HEK293T (cell line): ENCODE measurements at regions not wholly inside any gene's neighbourhood (a gene's known extent, or its start where the extent isn't known, plus 50 kb on each side); places are given as distances from the start of the nearest gene placed in this dataset.

Experiments used
- LEF1 ChIP-seq: fragments of 450-650 bp; IDR thresholded peaks from 2 replicates; pipeline ENCODE4 v1.6.1; 2017; ENCODE audit warnings: mild to moderate bottlenecking, borderline replicate concordance
- SP1 ChIP-seq: fragments of 450-650 bp; IDR thresholded peaks from 2 replicates; pipeline ENCODE4 v1.6.1; 2017

DNA sequence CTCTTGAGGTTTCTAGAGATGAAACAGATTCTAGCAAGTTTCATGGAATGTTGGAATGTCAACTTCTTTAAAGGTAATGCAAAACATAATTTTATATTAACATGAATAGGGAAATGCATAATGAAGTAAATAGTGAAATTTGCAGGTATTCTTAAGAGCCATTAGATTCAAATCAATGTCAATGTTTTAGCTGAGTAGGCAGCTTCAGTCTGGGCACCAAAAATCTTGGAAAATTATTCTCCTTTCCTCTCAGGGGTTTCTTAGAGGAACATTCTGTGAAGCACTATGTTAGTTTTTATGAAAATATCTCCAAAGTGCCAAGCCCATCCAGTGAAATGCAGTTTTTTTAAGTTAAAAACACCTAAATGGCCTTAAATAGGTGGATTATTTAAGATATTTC is 300.8 kb downstream of the PAX1 start:
- TF ChIP-seq SP1 (no peak), LEF1 (no peak)
